HG02610 (cell line): ENCODE measurements at regions not wholly inside any gene's neighbourhood (a gene's known extent, or its start where the extent isn't known, plus 50 kb on each side); places are given as distances from the start of the nearest gene placed in this dataset.

Source experiments
- ATAC-seq: cut with Tn5 transposase; IDR thresholded peaks from one replicate; pipeline ENCODE4 v1.9.1; 2021; ENCODE audit warnings: mild to moderate bottlenecking, moderate library complexity; ENCODE audit not compliant: unreplicated experiment

- no peak for ATAC-seq
Measured at GRCh38 chr22:46075764-46076531, 74.4 kb upstream of the PPARA start.

- ATAC-seq, result no peak
Measured at GRCh38 chr22:46076651-46077339, 73.5 kb upstream of the PPARA start.

- no peak for ATAC-seq
Measured at GRCh38 chr22:46077669-46078099, 72.6 kb upstream of the PPARA start.

- no peak for ATAC-seq
Measured at GRCh38 chr22:46078241-46079092, 71.9 kb upstream of the PPARA start.

GRCh38 chr22:46079093-46079860 is 71.0 kb upstream of the PPARA start:
- no peak for ATAC-seq

- ATAC-seq, result no peak
Measured at GRCh38 chr22:46079861-46080821, 70.2 kb upstream of the PPARA start.

- ATAC-seq, result no peak
Measured at GRCh38 chr22:46081036-46081830, 69.1 kb upstream of the PPARA start.

- no peak for ATAC-seq
Measured at GRCh38 chr22:46081831-46082210, 68.5 kb upstream of the PPARA start.

GRCh38 chr22:46082633-46083032 is 67.7 kb upstream of the PPARA start:
- ATAC-seq, result no peak

GRCh38 chr22:46083383-46084350 is 66.7 kb upstream of the PPARA start:
- no peak for ATAC-seq

- no peak for ATAC-seq
Measured at GRCh38 chr22:46084376-46084775, 66.0 kb upstream of the PPARA start.

GRCh38 chr22:46084943-46085827 is 65.1 kb upstream of the PPARA start:
- no peak for ATAC-seq

GRCh38 chr22:46085828-46086576 is 64.3 kb upstream of the PPARA start:
- no peak for ATAC-seq

GRCh38 chr22:46086577-46087335 is 63.6 kb upstream of the PPARA start:
- no peak for ATAC-seq

- no peak for ATAC-seq
Measured at GRCh38 chr22:46087336-46087690, 63.0 kb upstream of the PPARA start.
